Panc1 (cell line): ENCODE measurements at regions not wholly inside any gene's neighbourhood (a gene's known extent, or its start where the extent isn't known, plus 50 kb on each side); places are given as distances from the start of the nearest gene placed in this dataset.

Experiments
- ATAC-seq: fragments of 200-7000 bp; cut with Tn5 transposase; 2 replicates; pipeline ENCODE4 v1.9.1; 2020; ENCODE audit warnings: mild to moderate bottlenecking, moderate library complexity
- BruUV-seq: library from RNA; stranded (reverse); fragments of 400-500 nt; replicated peaks from 2 replicates; lab custom pipeline; 2021; lab: Mats Ljungman, UMichigan
- CTCF ChIA-PET: fragments of 300-600 bp; sonication (Branson Sonifier 250); formaldehyde crosslinking; loops from one replicate; lab custom pipeline; 2022; ENCODE audit warnings: antibody characterized with exemption; lab: Charles Lee
- POLR2A ChIA-PET: fragments of 300-600 bp; sonication (Branson Sonifier 250); formaldehyde crosslinking; loops from one replicate; lab custom pipeline; 2022; ENCODE audit warnings: antibody characterized with exemption; lab: Charles Lee
- DNase-seq: peaks from one replicate; pipeline ENCODE4 v3.0.0-alpha.2; 2010; ENCODE audit warnings: low read depth, low spot score
- H3K27ac ChIP-seq: 2 replicates; pipeline ENCODE4 v1.5.1; 2011; ENCODE audit warnings: mild to moderate bottlenecking, low read length, inconsistent platforms
- H3K27me3 ChIP-seq: fragments of 200-500 bp; sonication (Bioruptor generic); 2 replicates; pipeline ENCODE4 v1.6.0; 2014; ENCODE audit warnings: low read length, inconsistent platforms; ENCODE audit not compliant: control insufficient read depth, insufficient read depth
- H3K36me3 ChIP-seq: fragments of 200-500 bp; sonication (Bioruptor generic); 2 replicates; pipeline ENCODE4 v1.5.1; 2014; ENCODE audit warnings: inconsistent platforms, mild to moderate bottlenecking, low read length, moderate library complexity; ENCODE audit not compliant: control insufficient read depth, insufficient read depth
- H3K4me1 ChIP-seq: 2 replicates; pipeline ENCODE4 v1.5.1; 2011; ENCODE audit warnings: inconsistent platforms, mild to moderate bottlenecking, low read length, moderate library complexity; ENCODE audit not compliant: control insufficient read depth, insufficient read depth
- H3K4me3 ChIP-seq, 2 experiments: 2 replicates each; pipeline ENCODE4 v1.5.1; 2011 to 2012; ENCODE audit warnings: low read depth in 2 of 2, low read length in 2 of 2, mild to moderate bottlenecking in 2 of 2, inconsistent platforms in 1 of 2, moderate library complexity in 1 of 2
- H3K9me3 ChIP-seq: fragments of 200-500 bp; sonication (Bioruptor generic); 2 replicates; pipeline ENCODE4 v1.5.1; 2014; ENCODE audit warnings: low read depth, mild to moderate bottlenecking, inconsistent platforms, low read length, moderate library complexity; ENCODE audit not compliant: control insufficient read depth, insufficient read depth
- CTCF ChIP-seq: fragments of 450-650 bp; IDR thresholded peaks from 2 replicates; pipeline ENCODE4 v1.5.1; 2017; ENCODE audit warnings: mild to moderate bottlenecking
- POLR2AphosphoS5 ChIP-seq: IDR thresholded peaks from 2 replicates; pipeline ENCODE4 v1.6.1; 2012; ENCODE audit warnings: mild to moderate bottlenecking, low read depth, low read length, moderate library complexity
- REST ChIP-seq, 2 experiments: IDR thresholded peaks; 2 replicates each; pipeline ENCODE4 v1.6.1; 2011 to 2012; ENCODE audit warnings: low read depth in 2 of 2, control low read depth in 1 of 2, low read length in 1 of 2, mild to moderate bottlenecking in 1 of 2, moderate library complexity in 1 of 2; ENCODE audit not compliant: insufficient read depth in 1 of 2
- SIN3A ChIP-seq: IDR thresholded peaks from 2 replicates; pipeline ENCODE4 v1.6.1; 2012; ENCODE audit warnings: low read depth, mild to moderate bottlenecking, low read length, moderate library complexity, borderline replicate concordance; ENCODE audit not compliant: insufficient read depth
- TCF7L2 ChIP-seq: IDR thresholded peaks from 2 replicates; pipeline ENCODE4 v1.6.1; 2011; ENCODE audit warnings: mild to moderate bottlenecking, low read depth, low read length, inconsistent platforms
- in situ Hi-C: cut with HindIII; loops from 2 replicates; pipeline ENCODE4 v1.10.0; 2016; ENCODE audit warnings: low sequenced_read_pairs, low pct_unique_long_range_greater_than_20kb
- intact Hi-C: fragments of 100-400 bp; cut with micrococcal nuclease; formaldehyde crosslinking; loops from one replicate; pipeline ENCODE4 v1.10.0; 2022; ENCODE audit not compliant: unreplicated experiment

- H3K4me1 ChIP-seq: no peaks in the 10 kb centered on the region
- BruUV-seq: no TSS peak
- TF ChIP-seq POLR2AphosphoS5 (no peak), REST (IDR thresholded peaks at IDR 0.05; ENCODE audit: insufficient read depth in 1 of 2, low read depth in 2 of 2, low read length in 1 of 2) (no peak), CTCF (no peak), SIN3A (no peak), TCF7L2 (no peak)
- no peaks in the 10 kb centered on the region for H3K36me3 ChIP-seq
- intact Hi-C loops (no loop called here), in situ Hi-C loops (no loop called here)
- no peaks in the 10 kb centered on the region; the same call in 1 of the 2 replicates for H3K27me3 ChIP-seq
- H3K27ac ChIP-seq: no peak overlapping the region
- peaks cover 15% of the 10 kb centered on the region for H3K9me3 ChIP-seq
- POLR2A ChIA-PET: no interaction called here
- no peak overlapping the region for H3K4me3 ChIP-seq
- no peak for DNase-seq
- ATAC-seq: no peak
- CTCF ChIA-PET: no interaction called here
Measured at GRCh38 chr6:170125456-170126300, 165.2 kb downstream of the DLL1 start.

DNA sequence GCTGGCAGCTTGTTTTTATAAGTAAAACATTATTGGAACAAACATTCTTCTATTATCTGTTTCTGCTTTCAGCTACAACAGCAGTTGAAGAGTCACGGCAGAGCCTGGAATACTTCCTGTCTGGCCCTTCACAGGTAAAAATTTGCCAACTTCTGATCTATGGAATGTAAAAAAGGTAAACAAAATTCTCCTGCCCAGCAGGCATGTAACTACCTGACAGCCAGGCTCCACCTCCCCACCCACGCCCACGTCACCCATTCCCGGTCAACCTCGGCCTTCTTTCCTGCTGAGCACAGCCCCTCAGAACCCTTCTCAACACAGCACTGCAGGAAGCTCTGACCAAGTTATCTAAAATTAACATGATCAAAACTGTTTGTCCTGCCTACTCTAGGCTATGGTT lies 166.0 kb downstream of the DLL1 start:
- DNase-seq (no peak), ATAC-seq (no peak)
- in situ Hi-C loops: no loop called here
- Histone ChIP-seq H3K9me3 (peaks cover 23% of the 10 kb centered on the region), H3K27me3 (no peaks in the 10 kb centered on the region; the same call in 1 of the 2 replicates), H3K36me3 (no peaks in the 10 kb centered on the region), H3K4me3 (no peak overlapping the region), H3K4me1 (no peaks in the 10 kb centered on the region), H3K27ac (no peak overlapping the region)
- no TSS peak for BruUV-seq
- TF ChIP-seq CTCF (no peak), POLR2AphosphoS5 (no peak), SIN3A (no peak), TCF7L2 (no peak), REST (IDR thresholded peaks at IDR 0.05; ENCODE audit: insufficient read depth in 1 of 2, low read depth in 2 of 2, low read length in 1 of 2) (no peak)
- intact Hi-C loops: no loop called here
- CTCF ChIA-PET: no interaction called here
- POLR2A ChIA-PET: interaction anchor here (0.6 kb wide), 1 partner anchor 187 kb away, joined by 12 read pairs; no protein-coding TSS in a partner anchor
